BE2C (cell line): ENCODE measurements at regions not wholly inside any gene's neighbourhood (a gene's known extent, or its start where the extent isn't known, plus 50 kb on each side); places are given as distances from the start of the nearest gene placed in this dataset.

Source experiments
- DNase-seq: peaks from one replicate; pipeline ENCODE4 v3.0.0-alpha.2; 2020
- H3K27me3 ChIP-seq: fragments of 250-450 bp; sonication (Bioruptor Pico); 2 replicates; pipeline ENCODE4 v1.5.1; 2020; ENCODE audit warnings: mild to moderate bottlenecking
- H3K36me3 ChIP-seq: fragments of 250-450 bp; sonication (Bioruptor Pico); 2 replicates; pipeline ENCODE4 v1.5.1; 2020; ENCODE audit warnings: mild to moderate bottlenecking
- H3K4me1 ChIP-seq: fragments of 250-450 bp; sonication (Bioruptor Pico); 2 replicates; pipeline ENCODE4 v1.5.1; 2020
- H3K4me3 ChIP-seq: 2 replicates; pipeline ENCODE4 v1.5.1; 2011; ENCODE audit warnings: low read depth, low read length
- H3K9me3 ChIP-seq: fragments of 250-450 bp; sonication (Bioruptor Pico); 2 replicates; pipeline ENCODE4 v1.5.1; 2020
- TF ChIP-seq, protein P1 (sequence below): IDR thresholded peaks from 2 replicates; pipeline ENCODE4 v1.5.1; 2012; ENCODE audit warnings: mild to moderate bottlenecking, low read depth, low read length

DNA sequence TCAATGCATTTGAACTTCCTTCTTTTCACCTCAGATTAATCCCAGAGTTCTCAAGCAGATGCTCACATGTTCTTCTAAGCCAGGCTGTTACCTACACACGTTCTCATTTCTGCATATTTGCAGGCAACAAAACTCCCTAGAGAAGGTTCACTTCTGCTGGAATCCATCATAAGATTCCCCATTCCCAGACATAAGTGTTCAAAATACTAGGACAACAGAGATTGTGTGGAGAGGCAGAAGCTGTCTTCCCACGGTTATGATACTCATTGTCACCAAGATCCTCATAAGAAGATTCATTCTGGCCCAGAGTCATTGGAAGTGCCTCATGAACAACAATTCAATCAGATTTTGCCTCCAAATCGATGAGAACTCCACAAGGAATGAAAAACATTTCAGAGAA lies 931.6 kb upstream of the MIR17HG start:
- H3K36me3 ChIP-seq, result no peaks in the 10 kb centered on the region
- H3K4me3 ChIP-seq, result no peak overlapping the region
- no peaks in the 10 kb centered on the region; the same call in 1 of the 2 replicates for H3K4me1 ChIP-seq
- H3K9me3 ChIP-seq, result no peaks in the 10 kb centered on the region
- H3K27me3 ChIP-seq, result no peaks in the 10 kb centered on the region
- DNase-seq, result no peak
- TF ChIP-seq, protein P1, sequence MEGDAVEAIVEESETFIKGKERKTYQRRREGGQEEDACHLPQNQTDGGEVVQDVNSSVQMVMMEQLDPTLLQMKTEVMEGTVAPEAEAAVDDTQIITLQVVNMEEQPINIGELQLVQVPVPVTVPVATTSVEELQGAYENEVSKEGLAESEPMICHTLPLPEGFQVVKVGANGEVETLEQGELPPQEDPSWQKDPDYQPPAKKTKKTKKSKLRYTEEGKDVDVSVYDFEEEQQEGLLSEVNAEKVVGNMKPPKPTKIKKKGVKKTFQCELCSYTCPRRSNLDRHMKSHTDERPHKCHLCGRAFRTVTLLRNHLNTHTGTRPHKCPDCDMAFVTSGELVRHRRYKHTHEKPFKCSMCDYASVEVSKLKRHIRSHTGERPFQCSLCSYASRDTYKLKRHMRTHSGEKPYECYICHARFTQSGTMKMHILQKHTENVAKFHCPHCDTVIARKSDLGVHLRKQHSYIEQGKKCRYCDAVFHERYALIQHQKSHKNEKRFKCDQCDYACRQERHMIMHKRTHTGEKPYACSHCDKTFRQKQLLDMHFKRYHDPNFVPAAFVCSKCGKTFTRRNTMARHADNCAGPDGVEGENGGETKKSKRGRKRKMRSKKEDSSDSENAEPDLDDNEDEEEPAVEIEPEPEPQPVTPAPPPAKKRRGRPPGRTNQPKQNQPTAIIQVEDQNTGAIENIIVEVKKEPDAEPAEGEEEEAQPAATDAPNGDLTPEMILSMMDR, result no peak

DNA sequence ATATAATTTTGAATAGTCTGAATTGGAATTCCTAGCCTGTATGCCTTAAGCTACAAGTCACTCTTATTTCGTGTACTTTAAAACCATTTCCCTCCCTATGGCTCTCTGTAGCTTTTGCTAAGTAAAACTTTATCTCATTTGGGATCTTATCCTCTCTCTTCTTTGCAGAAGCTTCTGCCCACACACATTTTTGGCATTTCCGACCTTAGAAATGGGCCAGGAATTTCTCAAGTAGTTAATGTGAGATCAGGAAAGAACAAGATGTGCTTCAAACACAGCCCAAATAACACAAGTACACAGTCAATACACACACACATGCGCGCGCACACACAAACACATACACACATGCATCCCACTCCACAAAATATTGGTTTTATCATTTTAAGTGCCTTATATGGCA lies 931.0 kb upstream of the MIR17HG start:
- TF ChIP-seq, protein P1, result no peak
- no peaks in the 10 kb centered on the region for H3K9me3 ChIP-seq
- H3K4me1 ChIP-seq, result no peaks in the 10 kb centered on the region; the same call in 1 of the 2 replicates
- H3K27me3 ChIP-seq, result no peaks in the 10 kb centered on the region
- H3K4me3 ChIP-seq, result no peak overlapping the region
- no peaks in the 10 kb centered on the region for H3K36me3 ChIP-seq
- no peak for DNase-seq

DNA sequence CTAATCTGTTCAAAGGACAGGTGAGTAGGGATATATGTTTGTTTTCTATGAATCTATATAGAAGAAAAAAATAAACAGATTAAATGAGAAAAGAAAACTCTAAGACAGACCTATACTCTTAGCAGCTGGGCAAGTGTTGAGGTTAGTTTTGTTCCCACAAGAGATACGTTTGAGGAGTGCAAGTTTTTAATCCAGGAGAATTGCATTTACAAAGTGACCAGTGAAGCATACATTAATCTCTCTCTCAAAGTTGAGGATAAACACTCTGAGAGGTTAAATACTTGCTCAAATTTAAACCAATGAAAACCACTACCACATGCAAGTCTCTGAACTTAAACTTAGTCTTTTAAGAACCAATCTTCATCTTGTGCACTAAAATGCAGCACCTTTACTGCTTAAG lies 930.5 kb upstream of the MIR17HG start:
- Histone ChIP-seq H3K36me3 (no peaks in the 10 kb centered on the region), H3K4me3 (no peak overlapping the region), H3K9me3 (no peaks in the 10 kb centered on the region), H3K4me1 (no peaks in the 10 kb centered on the region; the same call in 1 of the 2 replicates), H3K27me3 (no peaks in the 10 kb centered on the region)
- TF ChIP-seq, protein P1, result no peak
- no peak for DNase-seq

DNA sequence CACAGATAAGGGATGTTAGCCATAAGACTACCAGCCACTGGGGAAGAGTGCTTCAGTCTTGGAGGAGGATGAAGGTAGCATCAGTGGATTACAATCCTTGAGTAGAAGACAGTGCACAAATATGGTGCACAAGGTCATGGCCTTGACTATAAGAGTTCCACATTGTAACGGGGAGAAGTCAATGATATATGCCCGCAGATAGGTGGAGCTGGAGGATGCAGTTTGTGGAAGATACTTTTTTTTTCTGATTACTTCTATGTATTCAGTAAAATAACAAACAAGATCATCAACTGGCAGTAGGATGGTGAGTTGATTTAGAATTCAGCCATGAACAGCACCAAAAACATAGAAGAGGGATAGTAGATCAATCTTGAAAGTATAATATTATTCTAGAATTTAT lies 926.8 kb upstream of the MIR17HG start:
- no peaks in the 10 kb centered on the region for H3K4me1 ChIP-seq
- H3K27me3 ChIP-seq, result no peaks in the 10 kb centered on the region
- H3K36me3 ChIP-seq, result no peaks in the 10 kb centered on the region
- H3K9me3 ChIP-seq, result no peaks in the 10 kb centered on the region
- no peak for DNase-seq
- no peak overlapping the region for H3K4me3 ChIP-seq
- TF ChIP-seq, protein P1, result peak; percentile 45

DNA sequence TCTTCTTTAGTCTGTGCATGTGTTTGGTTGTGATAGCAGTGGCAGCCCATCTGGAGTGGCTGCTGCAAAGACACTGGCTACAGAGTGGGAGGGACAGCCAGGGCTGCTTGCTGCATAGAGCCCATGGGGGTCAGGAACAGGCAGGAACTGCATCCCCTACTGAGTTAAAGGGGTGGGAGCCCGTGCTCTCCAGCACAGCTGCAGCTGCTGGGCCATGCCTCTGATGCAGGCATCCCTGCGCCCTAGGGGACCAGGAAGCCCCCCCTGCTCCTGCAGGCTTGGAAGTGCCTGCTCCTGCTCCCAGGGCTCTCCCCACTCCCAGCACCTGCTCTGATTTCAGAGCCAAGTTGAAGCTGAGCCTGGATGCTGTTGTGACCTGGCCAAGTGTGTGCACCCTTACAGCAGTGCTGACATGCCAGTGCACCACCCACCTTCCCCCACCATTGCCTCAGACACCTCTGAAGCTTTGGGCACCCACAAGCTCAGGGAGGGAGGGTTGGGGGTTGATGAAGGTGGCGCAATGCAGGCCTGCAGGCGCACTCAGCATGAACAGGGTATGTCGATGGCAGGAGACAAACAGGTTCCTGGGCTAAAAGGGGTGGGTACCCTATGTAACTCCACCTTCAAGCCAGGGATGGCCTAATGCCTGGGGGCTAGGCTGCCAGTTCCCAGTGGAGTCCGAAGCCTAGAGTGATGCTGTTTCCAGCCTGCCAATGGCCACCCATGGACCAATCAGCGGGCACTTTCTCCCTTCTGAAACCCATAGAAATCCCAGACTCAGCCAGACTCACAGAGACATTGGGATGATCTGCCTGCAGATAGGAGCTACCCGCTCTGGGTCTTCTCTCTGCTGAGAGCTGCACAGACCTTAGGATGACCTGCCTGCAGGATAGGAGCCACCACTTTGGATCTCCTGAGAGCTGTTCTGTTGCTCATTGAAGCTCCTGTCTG lies 919.9 kb upstream of the MIR17HG start:
- DNase-seq, result peak; percentile 54
- H3K36me3 ChIP-seq, result no peaks in the 10 kb centered on the region

More for the DNA sequence above, 919.9 kb upstream of the MIR17HG start:
- TF ChIP-seq, protein P1, result no peak
- no peak overlapping the region for H3K4me3 ChIP-seq
- H3K9me3 ChIP-seq, result no peaks in the 10 kb centered on the region
- H3K27me3 ChIP-seq, result no peaks in the 10 kb centered on the region
- peaks cover 11% of the 10 kb centered on the region for H3K4me1 ChIP-seq
